BE2C (cell line): ENCODE measurements at regions not wholly inside any gene's neighbourhood (a gene's known extent, or its start where the extent isn't known, plus 50 kb on each side); places are given as distances from the start of the nearest gene placed in this dataset.

ENCODE experiments used
- DNase-seq: peaks from one replicate; pipeline ENCODE4 v3.0.0-alpha.2; 2020
- H3K27me3 ChIP-seq: fragments of 250-450 bp; sonication (Bioruptor Pico); 2 replicates; pipeline ENCODE4 v1.5.1; 2020; ENCODE audit warnings: mild to moderate bottlenecking
- H3K36me3 ChIP-seq: fragments of 250-450 bp; sonication (Bioruptor Pico); 2 replicates; pipeline ENCODE4 v1.5.1; 2020; ENCODE audit warnings: mild to moderate bottlenecking
- H3K4me1 ChIP-seq: fragments of 250-450 bp; sonication (Bioruptor Pico); 2 replicates; pipeline ENCODE4 v1.5.1; 2020
- H3K4me3 ChIP-seq: 2 replicates; pipeline ENCODE4 v1.5.1; 2011; ENCODE audit warnings: low read depth, low read length
- H3K9me3 ChIP-seq: fragments of 250-450 bp; sonication (Bioruptor Pico); 2 replicates; pipeline ENCODE4 v1.5.1; 2020
- CTCF ChIP-seq: IDR thresholded peaks from 2 replicates; pipeline ENCODE4 v1.5.1; 2012; ENCODE audit warnings: mild to moderate bottlenecking, low read depth, low read length

- H3K4me1 ChIP-seq, result no peaks in the 10 kb centered on the region
- no peaks in the 10 kb centered on the region for H3K27me3 ChIP-seq
- no peak for DNase-seq
- H3K9me3 ChIP-seq, result no peaks in the 10 kb centered on the region; the same call in none of the 2 replicates
- TF ChIP-seq CTCF, result no peak
- no peaks in the 10 kb centered on the region for H3K36me3 ChIP-seq
- H3K4me3 ChIP-seq, result no peak overlapping the region
Observed at GRCh38 chr4:58679886-58680285, 1569.7 kb upstream of the IGFBP7 start.

GRCh38 chr4:58679051-58679450 is 1568.9 kb upstream of the IGFBP7 start:
- Histone ChIP-seq H3K4me1 (no peaks in the 10 kb centered on the region), H3K27me3 (no peaks in the 10 kb centered on the region), H3K9me3 (no peaks in the 10 kb centered on the region; the same call in none of the 2 replicates), H3K36me3 (no peaks in the 10 kb centered on the region), H3K4me3 (no peak overlapping the region)
- no peak for TF ChIP-seq CTCF
- no peak for DNase-seq

GRCh38 chr4:58669783-58670182 is 1559.6 kb upstream of the IGFBP7 start:
- Histone ChIP-seq H3K9me3 (no peaks in the 10 kb centered on the region; the same call in 1 of the 2 replicates), H3K27me3 (no peaks in the 10 kb centered on the region), H3K4me3 (no peak overlapping the region), H3K36me3 (no peaks in the 10 kb centered on the region), H3K4me1 (no peaks in the 10 kb centered on the region)
- TF ChIP-seq CTCF, result no peak
- no peak for DNase-seq

GRCh38 chr4:58665649-58666048 is 1555.5 kb upstream of the IGFBP7 start:
- no peaks in the 10 kb centered on the region for H3K36me3 ChIP-seq
- TF ChIP-seq CTCF, result no peak
- DNase-seq, result no peak
- no peaks in the 10 kb centered on the region for H3K4me1 ChIP-seq
- no peaks in the 10 kb centered on the region for H3K27me3 ChIP-seq
- H3K4me3 ChIP-seq, result no peak overlapping the region
- no peaks in the 10 kb centered on the region; the same call in 1 of the 2 replicates for H3K9me3 ChIP-seq

DNA sequence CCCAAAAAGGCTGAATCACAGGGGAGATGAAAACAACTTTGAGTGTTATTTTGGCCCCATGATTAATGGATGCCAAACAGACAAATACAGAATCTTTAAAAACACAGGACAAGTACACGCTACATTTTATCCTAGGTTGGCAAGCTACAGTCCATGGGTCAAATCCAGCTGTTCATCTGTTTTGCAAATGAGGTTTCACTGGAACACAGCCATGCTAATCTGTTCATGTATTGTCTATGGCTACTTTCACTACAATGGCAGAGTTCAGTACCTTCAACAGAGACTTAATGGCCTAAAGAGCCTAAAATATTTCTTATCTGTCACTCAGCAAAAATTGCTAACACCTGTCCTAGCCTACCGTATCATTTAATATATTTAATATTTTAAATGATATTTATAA is 1548.5 kb upstream of the IGFBP7 start:
- H3K4me3 ChIP-seq, result no peak overlapping the region
- TF ChIP-seq CTCF, result no peak
- H3K4me1 ChIP-seq, result no peaks in the 10 kb centered on the region
- H3K27me3 ChIP-seq, result no peaks in the 10 kb centered on the region
- DNase-seq, result no peak
- no peaks in the 10 kb centered on the region for H3K9me3 ChIP-seq
- H3K36me3 ChIP-seq, result no peaks in the 10 kb centered on the region

- no peak for TF ChIP-seq CTCF
- H3K27me3 ChIP-seq, result no peaks in the 10 kb centered on the region
- no peaks in the 10 kb centered on the region for H3K36me3 ChIP-seq
- DNase-seq, result no peak
- H3K9me3 ChIP-seq, result no peaks in the 10 kb centered on the region
- no peaks in the 10 kb centered on the region for H3K4me1 ChIP-seq
- H3K4me3 ChIP-seq, result no peak overlapping the region
Observed at GRCh38 chr4:58653251-58653650, 1543.1 kb upstream of the IGFBP7 start.
